Vagina (tissue), 2 donors: ENCODE measurements at regions not wholly inside any gene's neighbourhood (a gene's known extent, or its start where the extent isn't known, plus 50 kb on each side); places are given as distances from the start of the nearest gene placed in this dataset.

ENCODE experiments used
- DNase-seq, 2 donors: peaks; one replicate each; pipeline ENCODE4 v3.0.0-alpha.2; 2017; ENCODE audit errors: extremely low spot score in 2 of 2
- H3K27ac ChIP-seq: fragments of 200-600 bp; sonication (generic); one replicate; pipeline ENCODE4 v1.5.1; 2019
- H3K27me3 ChIP-seq: fragments of 200-600 bp; sonication (generic); one replicate; pipeline ENCODE4 v1.5.1; 2019
- H3K36me3 ChIP-seq, 2 donors: fragments of 200-600 bp; sonication (generic); one replicate each; pipeline ENCODE4 v1.5.1; 2017 to 2019
- H3K4me1 ChIP-seq: fragments of 200-600 bp; sonication (generic); one replicate; pipeline ENCODE4 v1.5.1; 2019
- H3K4me3 ChIP-seq, 2 donors: fragments of 200-600 bp; sonication (generic); 1 replicate in 1 of 2; 2 replicates in 1 of 2; pipeline ENCODE4 v1.5.1; 2016 to 2019
- H3K9me3 ChIP-seq: fragments of 200-600 bp; sonication (generic); one replicate; pipeline ENCODE4 v1.5.1; 2019
- POLR2A ChIP-seq, 2 donors: fragments of 450-650 bp; IDR thresholded peaks; one replicate each; pipeline ENCODE4 v1.6.1; 2017; ENCODE audit warnings: antibody characterized with exemption in 2 of 2, mild to moderate bottlenecking in 2 of 2, moderate library complexity in 2 of 2
- POLR2AphosphoS5 ChIP-seq, 2 donors: sonication (generic); formaldehyde crosslinking; IDR thresholded peaks; one replicate each; pipeline ENCODE4 v1.9.0; 2017; ENCODE audit warnings: antibody characterized with exemption in 2 of 2, mild to moderate bottlenecking in 2 of 2, low read depth in 1 of 2; ENCODE audit not compliant: insufficient read depth in 1 of 2
- intact Hi-C: fragments of 100-400 bp; cut with DNase I; formaldehyde crosslinking; loops from one replicate; pipeline ENCODE4 v1.15.1; 2023
- TF ChIP-seq, protein P1 (sequence below), 3 experiments: fragments of 450-650 bp in 2 of 3; fragments of 200-600 bp in 1 of 3; sonication (generic) in 1 of 3; IDR thresholded peaks; one replicate each; pipeline ENCODE4 v1.5.1; 2017 to 2019; ENCODE audit warnings: antibody characterized with exemption in 3 of 3, mild to moderate bottlenecking in 2 of 3, moderate library complexity in 2 of 3

GRCh38 chr16:85998868-85999729 lies 100.1 kb downstream of the IRF8 start:
- no peak for DNase-seq
- TF ChIP-seq POLR2AphosphoS5 (IDR thresholded peaks at IDR 0.05; ENCODE audit: insufficient read depth in 1 of 2, low read depth in 1 of 2) (no peak), POLR2A (IDR thresholded peaks at IDR 0.05) (no peak)
- TF ChIP-seq, protein P1, sequence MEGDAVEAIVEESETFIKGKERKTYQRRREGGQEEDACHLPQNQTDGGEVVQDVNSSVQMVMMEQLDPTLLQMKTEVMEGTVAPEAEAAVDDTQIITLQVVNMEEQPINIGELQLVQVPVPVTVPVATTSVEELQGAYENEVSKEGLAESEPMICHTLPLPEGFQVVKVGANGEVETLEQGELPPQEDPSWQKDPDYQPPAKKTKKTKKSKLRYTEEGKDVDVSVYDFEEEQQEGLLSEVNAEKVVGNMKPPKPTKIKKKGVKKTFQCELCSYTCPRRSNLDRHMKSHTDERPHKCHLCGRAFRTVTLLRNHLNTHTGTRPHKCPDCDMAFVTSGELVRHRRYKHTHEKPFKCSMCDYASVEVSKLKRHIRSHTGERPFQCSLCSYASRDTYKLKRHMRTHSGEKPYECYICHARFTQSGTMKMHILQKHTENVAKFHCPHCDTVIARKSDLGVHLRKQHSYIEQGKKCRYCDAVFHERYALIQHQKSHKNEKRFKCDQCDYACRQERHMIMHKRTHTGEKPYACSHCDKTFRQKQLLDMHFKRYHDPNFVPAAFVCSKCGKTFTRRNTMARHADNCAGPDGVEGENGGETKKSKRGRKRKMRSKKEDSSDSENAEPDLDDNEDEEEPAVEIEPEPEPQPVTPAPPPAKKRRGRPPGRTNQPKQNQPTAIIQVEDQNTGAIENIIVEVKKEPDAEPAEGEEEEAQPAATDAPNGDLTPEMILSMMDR (IDR thresholded peaks at IDR 0.05) = no peak
- Histone ChIP-seq H3K9me3 (no peaks in the 10 kb centered on the region), H3K36me3 (no peaks in the 10 kb centered on the region), H3K27ac (no peak overlapping the region), H3K4me1 (peaks cover 9% of the 10 kb centered on the region), H3K4me3 (no peak overlapping the region), H3K27me3 (no peaks in the 10 kb centered on the region)
- intact Hi-C loops = no loop called here

DNA sequence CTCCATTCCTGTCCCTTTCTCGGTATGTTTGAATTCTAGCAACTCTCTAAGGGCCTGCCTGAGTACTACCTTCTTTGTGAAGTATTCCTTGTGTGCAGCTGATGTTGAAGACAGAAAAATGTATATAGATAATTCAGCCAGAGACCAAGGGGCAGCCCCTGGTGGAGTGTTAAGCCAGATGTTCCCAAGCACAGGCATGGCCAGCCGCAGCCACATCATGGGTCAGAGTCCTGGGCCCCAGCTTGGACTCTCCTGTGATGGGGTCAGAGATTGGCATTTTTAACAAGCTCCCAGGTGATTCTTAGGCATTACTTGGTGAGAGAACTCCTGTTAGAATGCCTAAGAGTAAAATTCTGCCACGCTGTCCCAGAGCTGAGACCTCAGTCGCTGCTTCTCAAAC lies 100.8 kb downstream of the IRF8 start:
- no peak overlapping the region for H3K27ac ChIP-seq
- peaks cover 9% of the 10 kb centered on the region for H3K4me1 ChIP-seq
- H3K36me3 ChIP-seq = no peaks in the 10 kb centered on the region
- H3K4me3 ChIP-seq = no peak overlapping the region
- no peaks in the 10 kb centered on the region for H3K27me3 ChIP-seq
- DNase-seq = no peak
- TF ChIP-seq, protein P1 (IDR thresholded peaks at IDR 0.05) = no peak
- no peak for TF ChIP-seq POLR2AphosphoS5 (IDR thresholded peaks at IDR 0.05; ENCODE audit: insufficient read depth in 1 of 2, low read depth in 1 of 2)
- TF ChIP-seq POLR2A (IDR thresholded peaks at IDR 0.05) = no peak
- intact Hi-C loops = no loop called here
- H3K9me3 ChIP-seq = no peaks in the 10 kb centered on the region

DNA sequence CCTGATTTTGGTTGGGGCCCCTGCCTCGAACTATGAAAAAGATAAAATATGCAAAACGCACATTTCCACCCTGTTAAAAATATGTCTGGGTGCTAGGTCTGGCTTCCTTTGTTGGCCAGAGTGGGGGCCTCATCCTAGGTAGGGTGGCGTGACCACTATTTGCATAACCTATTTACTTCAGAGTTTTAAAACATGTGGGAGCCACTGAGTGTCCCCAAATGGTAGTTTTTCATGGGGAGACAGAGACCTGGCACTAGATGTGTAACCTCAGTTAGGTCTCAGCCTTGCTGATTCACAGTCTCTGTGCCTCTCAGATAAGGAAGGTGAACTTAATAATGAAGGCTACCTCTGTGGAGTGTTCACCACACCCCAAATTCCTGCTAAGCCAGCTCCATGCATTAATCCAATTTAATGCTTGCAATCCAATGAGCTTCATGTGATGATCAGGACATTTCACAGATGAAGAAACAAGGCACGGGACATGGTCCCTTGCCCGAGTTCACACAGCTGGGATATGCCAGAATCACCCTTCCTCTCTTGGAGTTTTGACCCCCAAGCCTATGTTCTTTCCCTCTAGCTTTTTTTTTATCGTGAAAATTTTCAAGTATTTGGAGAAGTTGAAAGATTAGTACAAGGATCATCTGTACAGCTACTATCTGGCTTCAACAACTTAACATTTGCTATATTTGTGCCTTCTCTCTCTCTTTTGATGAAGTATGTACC lies 103.4 kb downstream of the IRF8 start:
- Histone ChIP-seq H3K27ac (no peak overlapping the region), H3K9me3 (no peaks in the 10 kb centered on the region), H3K36me3 (no peaks in the 10 kb centered on the region), H3K4me1 (no peaks in the 10 kb centered on the region), H3K4me3 (no peak overlapping the region), H3K27me3 (no peaks in the 10 kb centered on the region)
- intact Hi-C loops = no loop called here
- TF ChIP-seq POLR2AphosphoS5 (IDR thresholded peaks at IDR 0.05; ENCODE audit: insufficient read depth in 1 of 2, low read depth in 1 of 2) = no peak
- TF ChIP-seq POLR2A (IDR thresholded peaks at IDR 0.05) = no peak
- TF ChIP-seq, protein P1 (IDR thresholded peaks at IDR 0.05) = no peak
- DNase-seq = no peak

DNA sequence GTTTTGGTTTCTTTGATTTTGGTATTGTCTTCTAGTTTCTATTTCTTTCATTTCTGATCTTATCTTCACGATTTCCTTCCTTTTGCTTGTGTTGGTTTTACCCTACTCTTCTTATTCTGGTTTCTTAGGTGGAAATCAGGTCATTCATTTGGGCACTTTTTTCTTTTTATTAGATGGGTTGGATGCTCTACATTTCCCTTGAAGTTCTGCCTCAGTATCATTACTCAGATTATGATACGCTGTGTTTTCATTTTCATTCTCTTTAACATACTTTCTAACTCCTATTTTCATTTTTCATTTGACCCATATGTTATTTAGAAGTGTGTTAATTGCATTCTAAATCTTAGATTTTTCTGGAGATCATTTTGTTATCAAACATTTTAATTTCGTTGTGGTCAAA lies 108.6 kb downstream of the IRF8 start:
- no peaks in the 10 kb centered on the region for H3K36me3 ChIP-seq
- H3K27me3 ChIP-seq = no peaks in the 10 kb centered on the region
- H3K4me1 ChIP-seq = no peaks in the 10 kb centered on the region
- no peak overlapping the region for H3K4me3 ChIP-seq
- no peak for DNase-seq
- intact Hi-C loops = no loop called here
- TF ChIP-seq, protein P1 (IDR thresholded peaks at IDR 0.05) = no peak
- TF ChIP-seq POLR2AphosphoS5 (IDR thresholded peaks at IDR 0.05; ENCODE audit: insufficient read depth in 1 of 2, low read depth in 1 of 2) (no peak), POLR2A (IDR thresholded peaks at IDR 0.05) (no peak)
- H3K9me3 ChIP-seq = no peaks in the 10 kb centered on the region
- H3K27ac ChIP-seq = no peak overlapping the region
